H1 (cell line): ENCODE measurements at regions not wholly inside any gene's neighbourhood (a gene's known extent, or its start where the extent isn't known, plus 50 kb on each side); places are given as distances from the start of the nearest gene placed in this dataset.

Experiments
- BRCA1 ChIP-seq: IDR thresholded peaks from 2 replicates; pipeline ENCODE4 v1.6.1; 2012; ENCODE audit warnings: low read depth, low read length, improper control_type of control experiment
- CTCF ChIP-seq, 3 experiments: IDR thresholded peaks; 1 replicate in 2 of 3; 2 replicates in 1 of 3; pipeline versions ENCODE4 v1.5.1 to v1.6.1; 2011; ENCODE audit warnings: low read length in 3 of 3, mild to moderate bottlenecking in 3 of 3, inconsistent platforms in 2 of 3, low read depth in 1 of 3, moderate library complexity in 1 of 3; ENCODE audit not compliant: insufficient read depth in 1 of 3; ENCODE audit errors: control extremely low read depth in 1 of 3
- GABPA ChIP-seq: IDR thresholded peaks from 2 replicates; pipeline ENCODE4 v1.6.1; 2011; ENCODE audit warnings: mild to moderate bottlenecking, low read length, moderate library complexity, borderline replicate concordance; ENCODE audit not compliant: insufficient read depth
- MAX ChIP-seq: IDR thresholded peaks from 2 replicates; pipeline ENCODE4 v1.6.1; 2012; ENCODE audit warnings: inconsistent platforms
- POLR2AphosphoS5 ChIP-seq: IDR thresholded peaks from 2 replicates; pipeline ENCODE4 v1.6.1; 2011; ENCODE audit warnings: low read depth, low read length
- TCF12 ChIP-seq: IDR thresholded peaks from 2 replicates; pipeline ENCODE4 v1.6.1; 2011; ENCODE audit warnings: low read depth, mild to moderate bottlenecking, low read length

- no peak for TF ChIP-seq CTCF (IDR thresholded peaks at IDR 0.05; ENCODE audit: control extremely low read depth in 1 of 3, insufficient read depth in 1 of 3, low read depth in 1 of 3, low read length in 3 of 3)
- TF ChIP-seq BRCA1 = no peak
- TF ChIP-seq TCF12 = no peak
- TF ChIP-seq POLR2AphosphoS5 = no peak
- no peak for TF ChIP-seq GABPA
- TF ChIP-seq MAX = no peak
Observed at GRCh38 chr13:37429976-37430375, 168.6 kb downstream of the POSTN start.
